SU-DHL-6 (cell line): ENCODE measurements at regions not wholly inside any gene's neighbourhood (a gene's known extent, or its start where the extent isn't known, plus 50 kb on each side); places are given as distances from the start of the nearest gene placed in this dataset.

ENCODE experiments used
- EZH2phosphoT487 ChIP-seq: fragments of 200-600 bp; sonication (generic), shearing (Covaris generic); conservative IDR thresholded peaks from 2 replicates; pipeline ENCODE4 v1.6.1; 2018; ENCODE audit warnings: mild to moderate bottlenecking, antibody characterized with exemption, low read length, moderate library complexity, mixed read lengths
- TF ChIP-seq, protein P1 (sequence below): fragments of 200-600 bp; sonication (generic); IDR thresholded peaks from one replicate; pipeline ENCODE4 v1.5.1; 2017; ENCODE audit warnings: antibody characterized with exemption, mild to moderate bottlenecking, low read length, moderate library complexity; ENCODE audit not compliant: insufficient read depth, poor library complexity, severe bottlenecking

DNA sequence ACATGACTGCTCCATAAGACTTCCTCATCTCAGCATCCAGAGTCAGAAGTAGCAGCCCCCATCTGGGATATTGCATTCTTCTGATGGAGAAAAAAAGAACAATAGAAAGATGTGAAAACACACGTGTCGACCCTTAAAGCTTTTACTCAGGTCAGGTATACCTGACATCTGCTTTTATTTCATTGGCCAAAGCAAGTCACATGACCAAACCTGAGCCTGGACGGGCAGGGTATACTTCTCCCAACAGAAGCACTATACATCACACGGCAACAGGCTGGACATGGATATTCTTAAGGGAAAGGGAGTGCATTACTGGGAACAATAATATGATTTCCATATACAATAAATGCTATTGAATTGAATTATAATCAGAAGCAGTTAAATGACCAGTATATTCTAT lies 243.3 kb downstream of the LMO4 start:
- TF ChIP-seq, protein P1, sequence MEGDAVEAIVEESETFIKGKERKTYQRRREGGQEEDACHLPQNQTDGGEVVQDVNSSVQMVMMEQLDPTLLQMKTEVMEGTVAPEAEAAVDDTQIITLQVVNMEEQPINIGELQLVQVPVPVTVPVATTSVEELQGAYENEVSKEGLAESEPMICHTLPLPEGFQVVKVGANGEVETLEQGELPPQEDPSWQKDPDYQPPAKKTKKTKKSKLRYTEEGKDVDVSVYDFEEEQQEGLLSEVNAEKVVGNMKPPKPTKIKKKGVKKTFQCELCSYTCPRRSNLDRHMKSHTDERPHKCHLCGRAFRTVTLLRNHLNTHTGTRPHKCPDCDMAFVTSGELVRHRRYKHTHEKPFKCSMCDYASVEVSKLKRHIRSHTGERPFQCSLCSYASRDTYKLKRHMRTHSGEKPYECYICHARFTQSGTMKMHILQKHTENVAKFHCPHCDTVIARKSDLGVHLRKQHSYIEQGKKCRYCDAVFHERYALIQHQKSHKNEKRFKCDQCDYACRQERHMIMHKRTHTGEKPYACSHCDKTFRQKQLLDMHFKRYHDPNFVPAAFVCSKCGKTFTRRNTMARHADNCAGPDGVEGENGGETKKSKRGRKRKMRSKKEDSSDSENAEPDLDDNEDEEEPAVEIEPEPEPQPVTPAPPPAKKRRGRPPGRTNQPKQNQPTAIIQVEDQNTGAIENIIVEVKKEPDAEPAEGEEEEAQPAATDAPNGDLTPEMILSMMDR, result no peak
- TF ChIP-seq EZH2phosphoT487, result no peak
